H9 (cell line): ENCODE measurements at regions not wholly inside any gene's neighbourhood (a gene's known extent, or its start where the extent isn't known, plus 50 kb on each side); places are given as distances from the start of the nearest gene placed in this dataset.

ENCODE experiments used
- DNase-seq: peaks from one replicate; pipeline ENCODE4 v3.0.0-alpha.2; 2017
- H2AFZ ChIP-seq: one replicate; pipeline ENCODE4 v1.6.1; 2013; ENCODE audit warnings: mild to moderate bottlenecking, low read length, control low read depth, moderate library complexity
- H2AK5ac ChIP-seq: 2 replicates; pipeline ENCODE4 v1.6.1; 2013; ENCODE audit warnings: low read length, control low read depth, mixed read lengths; ENCODE audit not compliant: insufficient read length
- H2BK120ac ChIP-seq: one replicate; pipeline ENCODE4 v1.6.1; 2013; ENCODE audit warnings: low read depth, mild to moderate bottlenecking, low read length, control low read depth, inconsistent platforms; ENCODE audit not compliant: poor library complexity, severe bottlenecking
- H2BK12ac ChIP-seq: 2 replicates; pipeline ENCODE4 v1.6.1; 2013; ENCODE audit warnings: low read length, control low read depth, mixed read lengths, low read depth; ENCODE audit not compliant: insufficient read length
- H2BK15ac ChIP-seq: 2 replicates; pipeline ENCODE4 v1.6.1; 2013; ENCODE audit warnings: low read depth, low read length, control low read depth
- H2BK20ac ChIP-seq: one replicate; pipeline ENCODE4 v1.6.1; 2013; ENCODE audit warnings: low read depth, mild to moderate bottlenecking, low read length, control low read depth, inconsistent platforms; ENCODE audit not compliant: poor library complexity, severe bottlenecking
- H2BK5ac ChIP-seq: 2 replicates; pipeline ENCODE4 v1.6.1; 2013; ENCODE audit warnings: low read length, control low read depth, mixed read lengths; ENCODE audit not compliant: insufficient read length
- H3K14ac ChIP-seq: 2 replicates; pipeline ENCODE4 v1.6.1; 2013; ENCODE audit warnings: low read length, control low read depth; ENCODE audit not compliant: insufficient read depth
- H3K18ac ChIP-seq: 2 replicates; pipeline ENCODE4 v1.6.1; 2013; ENCODE audit warnings: low read depth, mild to moderate bottlenecking, mixed read lengths, low read length, control low read depth; ENCODE audit not compliant: insufficient read length
- H3K23ac ChIP-seq: 2 replicates; pipeline ENCODE4 v1.6.1; 2013; ENCODE audit warnings: low read length, control low read depth, mixed read lengths, low read depth; ENCODE audit not compliant: insufficient read length
- H3K23me2 ChIP-seq: 2 replicates; pipeline ENCODE4 v1.6.1; 2013; ENCODE audit warnings: low read depth, mild to moderate bottlenecking, mixed read lengths, low read length, control low read depth; ENCODE audit not compliant: insufficient read length, poor library complexity, severe bottlenecking
- H3K27ac ChIP-seq: 2 replicates; pipeline ENCODE4 v1.5.1; 2013; ENCODE audit warnings: low read length, control low read depth, mixed read lengths, low read depth; ENCODE audit not compliant: insufficient read length
- H3K27me3 ChIP-seq: 2 replicates; pipeline ENCODE4 v1.6.1; 2013; ENCODE audit warnings: low read length, control low read depth, inconsistent platforms; ENCODE audit not compliant: insufficient read depth
- H3K4ac ChIP-seq: 2 replicates; pipeline ENCODE4 v1.6.1; 2013; ENCODE audit warnings: low read depth, mild to moderate bottlenecking, control low read depth, inconsistent platforms, low read length, moderate library complexity
- H3K4me1 ChIP-seq: 2 replicates; pipeline ENCODE4 v1.6.1; 2013; ENCODE audit warnings: low read length, control low read depth, inconsistent platforms; ENCODE audit not compliant: insufficient read depth
- H3K4me2 ChIP-seq: 2 replicates; pipeline ENCODE4 v1.6.1; 2013; ENCODE audit warnings: low read length, control low read depth, mixed read lengths; ENCODE audit not compliant: insufficient read length, insufficient read depth
- H3K56ac ChIP-seq: 2 replicates; pipeline ENCODE4 v1.6.1; 2013; ENCODE audit warnings: low read depth, mild to moderate bottlenecking, mixed read lengths, low read length, control low read depth; ENCODE audit not compliant: insufficient read length
- H3K79me1 ChIP-seq: 2 replicates; pipeline ENCODE4 v1.6.1; 2013; ENCODE audit warnings: low read depth, mild to moderate bottlenecking, moderate library complexity, low read length, control low read depth, inconsistent platforms; ENCODE audit not compliant: insufficient read depth, poor library complexity, severe bottlenecking
- H3K79me2 ChIP-seq: 2 replicates; pipeline ENCODE4 v1.6.1; 2013; ENCODE audit warnings: low read length, control low read depth, inconsistent platforms; ENCODE audit not compliant: insufficient read depth
- H3K9ac ChIP-seq: 2 replicates; pipeline ENCODE4 v1.6.1; 2013; ENCODE audit warnings: low read length, control low read depth, mixed read lengths; ENCODE audit not compliant: insufficient read length; ENCODE audit errors: extremely low read depth
- H3K9me3 ChIP-seq: one replicate; pipeline ENCODE4 v1.6.1; 2013; ENCODE audit warnings: low read depth, low read length, inconsistent platforms; ENCODE audit not compliant: control insufficient read depth
- H3T11ph ChIP-seq: one replicate; pipeline ENCODE4 v1.6.1; 2013; ENCODE audit warnings: mild to moderate bottlenecking, low read length, control low read depth, inconsistent platforms
- H4K20me1 ChIP-seq: one replicate; pipeline ENCODE4 v1.6.1; 2013; ENCODE audit not compliant: control insufficient read depth, insufficient read length, insufficient read depth
- H4K5ac ChIP-seq: 2 replicates; pipeline ENCODE4 v1.6.1; 2013; ENCODE audit warnings: low read depth, mild to moderate bottlenecking, mixed read lengths, low read length, control low read depth; ENCODE audit not compliant: insufficient read length
- H4K8ac ChIP-seq: replicated peaks from 2 replicates; pipeline ENCODE4 v1.6.1; 2013; ENCODE audit warnings: low read length, control low read depth, mixed read lengths, low read depth; ENCODE audit not compliant: insufficient read length
- H4K91ac ChIP-seq: 2 replicates; pipeline ENCODE4 v1.6.1; 2013; ENCODE audit warnings: low read depth, mild to moderate bottlenecking, moderate library complexity, mixed read lengths, low read length, control low read depth; ENCODE audit not compliant: insufficient read length
- H3K27ac Mint-ChIP-seq, 3 experiments: 2 replicates in 2 of 3; 3 replicates in 1 of 3; pipeline ENCODE4 v1.8.0; 2020 to 2021; ENCODE audit warnings: mixed read lengths in 3 of 3, mild to moderate bottlenecking in 1 of 3, moderate library complexity in 1 of 3
- H3K27me3 Mint-ChIP-seq: 2 replicates; pipeline ENCODE4 v1.8.0; 2021; ENCODE audit warnings: low read depth, mild to moderate bottlenecking, moderate library complexity, mixed read lengths
- H3K36me3 Mint-ChIP-seq, 3 experiments: 2 replicates in 2 of 3; 3 replicates in 1 of 3; pipeline ENCODE4 v1.8.0; 2020 to 2021; ENCODE audit warnings: low read depth in 3 of 3, mixed read lengths in 3 of 3; ENCODE audit not compliant: insufficient read depth in 1 of 3
- H3K4me1 Mint-ChIP-seq, 2 experiments: 2 replicates each; pipeline ENCODE4 v1.8.0; 2020; ENCODE audit warnings: mixed read lengths in 2 of 2
- H3K4me3 Mint-ChIP-seq, 2 experiments: 2 replicates in 1 of 2; 3 replicates in 1 of 2; pipeline ENCODE4 v1.8.0; 2020 to 2021; ENCODE audit warnings: mild to moderate bottlenecking in 2 of 2, mixed read lengths in 2 of 2, moderate library complexity in 1 of 2
- H3K9me3 Mint-ChIP-seq, 2 experiments: 2 replicates in 1 of 2; 3 replicates in 1 of 2; pipeline ENCODE4 v1.8.0; 2020; ENCODE audit warnings: mild to moderate bottlenecking in 2 of 2, mixed read lengths in 2 of 2, moderate library complexity in 1 of 2
- CTCF ChIP-seq: fragments of 200-600 bp; sonication (generic); conservative IDR thresholded peaks from 3 replicates; pipeline ENCODE4 v1.8.0; 2021; ENCODE audit warnings: antibody characterized with exemption, mild to moderate bottlenecking
- WGBS: extraction: QIAGEN DNeasy Blood & Tissue Kit; methylation state at CpG from one replicate; pipeline ENCODE4 v1.1.7; 2013; ENCODE audit warnings: missing lambda C conversion rate, low lambda C conversion rate, mixed read lengths; ENCODE audit not compliant: insufficient read length; ENCODE audit errors: extremely low coverage; 5-methylcytosine and 5-hydroxymethylcytosine counted together

GRCh38 chr1:22320587-22321344, 130.9 kb upstream of the ZBTB40 start:
- Histone ChIP-seq H3K4ac (no peak overlapping the region), H4K5ac (no peak overlapping the region), H3T11ph (no peak overlapping the region), H4K8ac (no peak overlapping the region), H3K4me2 (no peak overlapping the region), H3K23ac (no peak overlapping the region), H2BK12ac (no peak overlapping the region), H4K91ac (no peak overlapping the region), H2AFZ (no peak overlapping the region), H2BK15ac (no peak overlapping the region), H3K23me2 (no peaks in the 10 kb centered on the region), H3K14ac (no peak overlapping the region), H3K9me3 (no peaks in the 10 kb centered on the region), H3K4me1 (peaks cover 15% of the 10 kb centered on the region), H2AK5ac (no peak overlapping the region), H2BK5ac (no peak overlapping the region), H3K18ac (no peak overlapping the region), H2BK120ac (no peak overlapping the region), H3K79me2 (no peaks in the 10 kb centered on the region), H3K9ac (no peak overlapping the region), H3K56ac (no peak overlapping the region), H3K79me1 (no peaks in the 10 kb centered on the region), H3K27me3 (no peaks in the 10 kb centered on the region; the same call in 1 of the 2 replicates), H2BK20ac (no peak overlapping the region), H4K20me1 (no peaks in the 10 kb centered on the region), H3K27ac (no peak overlapping the region)
- Mint-ChIP-seq H3K4me3 (peak overlapping the region in 1 of 2 experiments; percentile 46; a peak in 2 of 5 replicates), H3K27me3 (peaks cover 6% of the 10 kb centered on the region), H3K36me3 (no peaks in the 10 kb centered on the region), H3K4me1 (peaks cover 40 to 55% of the 10 kb centered on the region in 2 experiments), H3K27ac (peak overlapping the region in 2 of 3 experiments; percentile 61 to 97; a peak in 3 of 7 replicates), H3K9me3 (no peaks in the 10 kb centered on the region)
- DNase-seq, result peak; percentile 22
- TF ChIP-seq CTCF, result no peak
- WGBS, result no CpG with 5 or more reads among the region's 9 CpGs
